Breast epithelium (tissue), 4 donors: ENCODE measurements at regions not wholly inside any gene's neighbourhood (a gene's known extent, or its start where the extent isn't known, plus 50 kb on each side); places are given as distances from the start of the nearest gene placed in this dataset.

Experiments used
- DNase-seq, 2 donors: peaks; one replicate each; pipeline ENCODE4 v3.0.0-alpha.2; 2019; ENCODE audit warnings: low spot score in 2 of 2
- H3K27ac ChIP-seq, 2 donors: fragments of 200-600 bp; sonication (generic) in 1 of 2; one replicate each; pipeline ENCODE4 v1.5.1; 2016 to 2019; ENCODE audit warnings: mild to moderate bottlenecking in 1 of 2
- H3K27me3 ChIP-seq, 2 donors: fragments of 200-600 bp; sonication (generic) in 1 of 2; one replicate each; pipeline versions ENCODE4 v1.5.1 to v1.6.0; 2017 to 2019; ENCODE audit warnings: control low read depth in 1 of 2, mild to moderate bottlenecking in 1 of 2
- H3K36me3 ChIP-seq: fragments of 200-600 bp; one replicate; pipeline ENCODE4 v1.5.1; 2019
- H3K4me1 ChIP-seq, 2 donors: fragments of 200-600 bp; sonication (generic); one replicate each; pipeline ENCODE4 v1.5.1; 2016 to 2019; ENCODE audit warnings: control low read depth in 1 of 2
- H3K4me3 ChIP-seq, 3 donors: fragments of 200-600 bp; sonication (generic); 1 replicate in 2 of 3; 2 replicates in 1 of 3; pipeline ENCODE4 v1.5.1; 2016 to 2019; ENCODE audit warnings: mild to moderate bottlenecking in 3 of 3, moderate library complexity in 2 of 3
- H3K9me3 ChIP-seq, 2 donors: fragments of 200-600 bp; sonication (generic) in 1 of 2; one replicate each; pipeline ENCODE4 v1.5.1; 2016 to 2019; ENCODE audit warnings: control low read depth in 1 of 2
- CTCF ChIP-seq, 3 donors: fragments of 450-650 bp; IDR thresholded peaks; one replicate each; pipeline ENCODE4 v1.5.1; 2016 to 2017; ENCODE audit warnings: antibody characterized with exemption in 3 of 3, mild to moderate bottlenecking in 3 of 3, moderate library complexity in 3 of 3
- POLR2A ChIP-seq: fragments of 450-650 bp; IDR thresholded peaks from one replicate; pipeline ENCODE4 v1.6.1; 2016; ENCODE audit warnings: antibody characterized with exemption, mild to moderate bottlenecking, moderate library complexity
- POLR2AphosphoS5 ChIP-seq, 3 donors: sonication (generic); formaldehyde crosslinking; IDR thresholded peaks; one replicate each; pipeline ENCODE4 v1.6.1; 2017; ENCODE audit warnings: antibody characterized with exemption in 3 of 3
- intact Hi-C: fragments of 100-400 bp; cut with DNase I; formaldehyde crosslinking; loops from one replicate; pipeline ENCODE4 v1.15.1; 2023; ENCODE audit warnings: low total_unique reads

GRCh38 chr14:34238610-34239009, 223.4 kb downstream of the SPTSSA start:
- no peak overlapping the region for H3K27ac ChIP-seq
- DNase-seq, result no peak
- H3K27me3 ChIP-seq, result no peaks in the 10 kb centered on the region
- intact Hi-C loops, result no loop called here
- no peak overlapping the region for H3K4me3 ChIP-seq
- no peaks in the 10 kb centered on the region for H3K4me1 ChIP-seq
- TF ChIP-seq POLR2A (no peak), CTCF (IDR thresholded peaks at IDR 0.05) (no peak), POLR2AphosphoS5 (IDR thresholded peaks at IDR 0.05) (no peak)
- H3K36me3 ChIP-seq, result no peaks in the 10 kb centered on the region
- no peaks in the 10 kb centered on the region for H3K9me3 ChIP-seq

GRCh38 chr14:34237677-34238076, 224.4 kb downstream of the SPTSSA start:
- H3K27ac ChIP-seq, result no peak overlapping the region
- intact Hi-C loops, result no loop called here
- DNase-seq, result no peak
- H3K4me3 ChIP-seq, result no peak overlapping the region
- no peak for TF ChIP-seq POLR2AphosphoS5 (IDR thresholded peaks at IDR 0.05)
- TF ChIP-seq POLR2A, result no peak
- no peak for TF ChIP-seq CTCF (IDR thresholded peaks at IDR 0.05)
- H3K9me3 ChIP-seq, result no peaks in the 10 kb centered on the region
- no peaks in the 10 kb centered on the region for H3K36me3 ChIP-seq
- H3K4me1 ChIP-seq, result no peaks in the 10 kb centered on the region
- H3K27me3 ChIP-seq, result no peaks in the 10 kb centered on the region

DNA sequence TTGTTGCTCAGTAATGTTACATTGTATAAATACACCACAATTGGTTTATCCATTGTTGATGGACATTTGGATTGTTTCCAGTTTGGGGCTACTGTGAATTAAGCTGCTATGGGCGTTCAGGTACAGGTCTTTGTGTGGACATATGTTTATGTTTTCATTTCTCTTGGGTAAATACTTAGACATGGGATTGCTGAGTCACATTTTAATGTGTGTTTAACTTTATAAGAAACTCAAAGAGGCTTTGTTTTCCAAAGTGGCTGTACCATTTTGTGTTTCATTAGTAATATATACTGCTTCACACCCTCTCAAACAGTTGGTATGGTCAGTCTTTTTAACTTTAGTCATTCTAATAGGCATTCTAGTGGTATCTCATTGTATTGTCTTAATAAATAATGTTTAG, 225.0 kb downstream of the SPTSSA start:
- no peaks in the 10 kb centered on the region for H3K27me3 ChIP-seq
- no peak for DNase-seq
- no peaks in the 10 kb centered on the region for H3K4me1 ChIP-seq
- H3K9me3 ChIP-seq, result no peaks in the 10 kb centered on the region
- no peak overlapping the region for H3K27ac ChIP-seq
- intact Hi-C loops, result no loop called here
- H3K4me3 ChIP-seq, result no peak overlapping the region
- H3K36me3 ChIP-seq, result no peaks in the 10 kb centered on the region
- TF ChIP-seq POLR2AphosphoS5 (IDR thresholded peaks at IDR 0.05) (no peak), POLR2A (no peak), CTCF (IDR thresholded peaks at IDR 0.05) (no peak)

DNA sequence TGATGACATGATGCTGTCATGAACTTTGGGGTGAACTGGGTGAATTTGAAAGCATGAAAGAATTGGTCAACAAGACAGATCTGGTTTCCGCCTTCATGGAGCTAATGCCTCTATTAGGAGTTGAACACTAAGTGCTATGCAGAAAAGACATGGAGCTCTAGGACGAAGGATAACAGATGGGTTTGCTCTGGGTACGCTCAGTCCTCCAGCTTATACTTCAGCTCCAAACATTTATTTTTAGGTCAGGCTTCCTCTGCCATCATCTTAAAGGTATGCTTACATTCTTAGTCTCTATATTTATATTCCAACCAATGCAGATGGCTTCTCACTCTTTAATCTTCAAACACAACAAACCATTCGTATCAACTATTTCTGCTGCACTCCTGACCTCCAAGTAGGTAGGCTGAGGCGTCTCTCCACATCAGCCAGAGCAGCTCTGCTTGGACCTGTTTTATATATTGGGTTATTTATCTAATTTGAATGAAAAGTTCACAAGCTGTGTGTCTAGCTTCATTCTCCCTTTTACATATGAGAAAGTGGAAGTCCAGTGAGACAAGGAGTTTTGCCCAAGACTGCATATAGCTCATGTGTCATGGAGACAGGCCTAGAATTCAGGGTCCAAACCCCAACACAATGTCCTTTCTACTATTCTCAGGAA, 226.3 kb downstream of the SPTSSA start:
- intact Hi-C loops, result no loop called here
- Histone ChIP-seq H3K27me3 (no peaks in the 10 kb centered on the region), H3K4me1 (no peaks in the 10 kb centered on the region), H3K9me3 (no peaks in the 10 kb centered on the region), H3K36me3 (no peaks in the 10 kb centered on the region), H3K27ac (no peak overlapping the region), H3K4me3 (no peak overlapping the region)
- DNase-seq, result no peak
- TF ChIP-seq POLR2AphosphoS5 (IDR thresholded peaks at IDR 0.05), result no peak
- no peak for TF ChIP-seq POLR2A
- no peak for TF ChIP-seq CTCF (IDR thresholded peaks at IDR 0.05)

DNA sequence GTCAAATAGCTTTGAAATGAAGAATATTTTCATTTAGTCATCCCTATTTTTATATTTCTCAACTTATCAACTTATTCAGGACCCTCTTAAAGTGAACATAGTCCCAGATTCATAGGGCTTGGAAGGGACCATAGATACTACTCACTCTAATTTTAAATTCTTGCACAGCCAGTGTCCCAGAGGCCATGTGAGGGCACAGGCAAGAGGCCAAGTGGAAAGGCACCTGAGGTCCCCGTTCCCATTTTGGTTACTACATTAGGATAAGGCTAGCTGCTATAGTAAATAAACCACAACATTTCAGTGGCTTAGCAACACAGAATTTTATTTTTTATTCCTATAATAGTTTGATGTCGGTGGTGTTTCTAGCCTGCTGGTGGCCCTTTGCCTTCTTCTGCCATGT, 227.8 kb downstream of the SPTSSA start:
- intact Hi-C loops, result no loop called here
- TF ChIP-seq CTCF (IDR thresholded peaks at IDR 0.05) (no peak), POLR2A (no peak), POLR2AphosphoS5 (IDR thresholded peaks at IDR 0.05) (no peak)
- H3K4me1 ChIP-seq, result no peaks in the 10 kb centered on the region

More for the DNA sequence above, 227.8 kb downstream of the SPTSSA start:
- H3K36me3 ChIP-seq, result no peaks in the 10 kb centered on the region
- no peaks in the 10 kb centered on the region for H3K9me3 ChIP-seq
- H3K27ac ChIP-seq, result no peak overlapping the region
- no peak overlapping the region for H3K4me3 ChIP-seq
- no peak for DNase-seq
- no peaks in the 10 kb centered on the region for H3K27me3 ChIP-seq
